ENCODE measurements at regions not wholly inside any gene's neighbourhood (a gene's known extent, or its start where the extent isn't known, plus 50 kb on each side); places are given as distances from the start of the nearest gene placed in this dataset.

GRCh38 chr5:175790796-175791195 is 80.6 kb upstream of the CPLX2 start:
- no peak for TF ChIP-seq CTCF (IDR thresholded peaks at IDR 0.05)
- TF ChIP-seq POLR2A (IDR thresholded peaks at IDR 0.05), result no peak
